GM21529 (cell line): ENCODE measurements at regions not wholly inside any gene's neighbourhood (a gene's known extent, or its start where the extent isn't known, plus 50 kb on each side); places are given as distances from the start of the nearest gene placed in this dataset.

ENCODE experiments used
- ATAC-seq: cut with Tn5 transposase; IDR thresholded peaks from one replicate; pipeline ENCODE4 v1.9.1; 2021; ENCODE audit not compliant: unreplicated experiment

GRCh38 chr5:3542769-3543168 is 52.9 kb upstream of the IRX1 start:
- no peak for ATAC-seq

- no peak for ATAC-seq
Measured at GRCh38 chr5:3542158-3542557, 53.5 kb upstream of the IRX1 start.

- no peak for ATAC-seq
Measured at GRCh38 chr5:3538886-3539285, 56.7 kb upstream of the IRX1 start.

- no peak for ATAC-seq
Measured at GRCh38 chr5:3537942-3538341, 57.7 kb upstream of the IRX1 start.

GRCh38 chr5:3535414-3536211 is 60.0 kb upstream of the IRX1 start:
- no peak for ATAC-seq

- ATAC-seq = no peak
Measured at GRCh38 chr5:3534997-3535396, 60.6 kb upstream of the IRX1 start.

- ATAC-seq = no peak
Measured at GRCh38 chr5:3531320-3531986, 64.2 kb upstream of the IRX1 start.

GRCh38 chr5:3530251-3530650 is 65.4 kb upstream of the IRX1 start:
- no peak for ATAC-seq

GRCh38 chr5:3526551-3527185 is 69.0 kb upstream of the IRX1 start:
- ATAC-seq = no peak

- no peak for ATAC-seq
Measured at GRCh38 chr5:3522491-3522890, 73.1 kb upstream of the IRX1 start.

- ATAC-seq = no peak
Measured at GRCh38 chr5:3518576-3518975, 77.1 kb upstream of the IRX1 start.

- no peak for ATAC-seq
Measured at GRCh38 chr5:3518051-3518450, 77.6 kb upstream of the IRX1 start.

GRCh38 chr5:3517348-3517747 is 78.3 kb upstream of the IRX1 start:
- no peak for ATAC-seq

GRCh38 chr5:3512361-3513095 is 83.1 kb upstream of the IRX1 start:
- no peak for ATAC-seq

- ATAC-seq = no peak
Measured at GRCh38 chr5:3511934-3512333, 83.7 kb upstream of the IRX1 start.

GRCh38 chr5:3511519-3511918 is 84.1 kb upstream of the IRX1 start:
- no peak for ATAC-seq

- ATAC-seq = no peak
Measured at GRCh38 chr5:3510642-3511417, 84.8 kb upstream of the IRX1 start.

- ATAC-seq = no peak
Measured at GRCh38 chr5:3509290-3509689, 86.3 kb upstream of the IRX1 start.

GRCh38 chr5:3508395-3508794 is 87.2 kb upstream of the IRX1 start:
- no peak for ATAC-seq

GRCh38 chr5:3490957-3491507 is 104.6 kb upstream of the IRX1 start:
- ATAC-seq = no peak
